Gastrocnemius medialis (tissue), 4 donors: ENCODE measurements at regions not wholly inside any gene's neighbourhood (a gene's known extent, or its start where the extent isn't known, plus 50 kb on each side); places are given as distances from the start of the nearest gene placed in this dataset.

Experiments used
- CTCF ChIP-seq, 5 experiments: fragments of 450-650 bp in 3 of 5; fragments of 200-600 bp in 2 of 5; sonication (generic) in 2 of 5; IDR thresholded peaks in 4 of 5; conservative IDR thresholded peaks in 1 of 5; 1 replicate in 4 of 5; 2 replicates in 1 of 5; pipeline ENCODE4 v1.5.1; 2016 to 2019; ENCODE audit warnings: antibody characterized with exemption in 5 of 5, mild to moderate bottlenecking in 3 of 5, moderate library complexity in 3 of 5
- POLR2A ChIP-seq, 2 donors: fragments of 450-650 bp; IDR thresholded peaks; one replicate each; pipeline ENCODE4 v1.6.1; 2017; ENCODE audit warnings: antibody characterized with exemption in 2 of 2, mild to moderate bottlenecking in 2 of 2, moderate library complexity in 2 of 2

GRCh38 chr9:106634641-106635040 lies 228.3 kb upstream of the ZNF462 start:
- TF ChIP-seq POLR2A (IDR thresholded peaks at IDR 0.05) (no peak), CTCF (IDR thresholded peaks at IDR 0.05 in 4 of 5, conservative IDR thresholded peaks at IDR 0.05 in 1 of 5) (no peak)
